SK-N-SH treated with all-trans-retinoic acid at 6 μM for 48 hours (cell line): ENCODE measurements at regions not wholly inside any gene's neighbourhood (a gene's known extent, or its start where the extent isn't known, plus 50 kb on each side); places are given as distances from the start of the nearest gene placed in this dataset.

ENCODE experiments used
- ARNTL ChIP-seq: fragments of 450-650 bp; formaldehyde crosslinking; IDR thresholded peaks from 2 replicates; pipeline ENCODE4 v1.5.0; 2020; ENCODE audit warnings: low read depth, mild to moderate bottlenecking, moderate library complexity, borderline replicate concordance
- BACH2 ChIP-seq: fragments of 250-450 bp; sonication (Bioruptor Pico); IDR thresholded peaks from 2 replicates; pipeline ENCODE4 v1.9.0; 2021; ENCODE audit warnings: mild to moderate bottlenecking, borderline replicate concordance
- CSDC2 ChIP-seq: fragments of 250-450 bp; sonication (Bioruptor Pico); IDR thresholded peaks from 2 replicates; pipeline ENCODE4 v1.5.0; 2020; ENCODE audit warnings: mild to moderate bottlenecking, moderate library complexity
- CSRNP3 ChIP-seq: fragments of 250-450 bp; sonication (Bioruptor Pico); IDR thresholded peaks from 2 replicates; pipeline ENCODE4 v1.5.1; 2021; ENCODE audit warnings: mild to moderate bottlenecking, moderate library complexity
- GLIS3 ChIP-seq: fragments of 250-450 bp; sonication (Bioruptor Pico); IDR thresholded peaks from 2 replicates; pipeline ENCODE4 v1.5.0; 2020; ENCODE audit warnings: mild to moderate bottlenecking, moderate library complexity
- PATZ1 ChIP-seq: fragments of 250-450 bp; sonication (Bioruptor Pico); IDR thresholded peaks from 2 replicates; pipeline ENCODE4 v1.8.0; 2020; ENCODE audit warnings: mild to moderate bottlenecking, moderate library complexity, borderline replicate concordance
- PPARA ChIP-seq: fragments of 250-450 bp; sonication (Bioruptor Pico); IDR thresholded peaks from 2 replicates; pipeline ENCODE4 v1.5.0; 2020; ENCODE audit warnings: mild to moderate bottlenecking, borderline replicate concordance
- RARB ChIP-seq: fragments of 250-450 bp; sonication (Bioruptor Pico); IDR thresholded peaks from 2 replicates; pipeline ENCODE4 v1.8.0; 2021; ENCODE audit warnings: mild to moderate bottlenecking, moderate library complexity
- TCF4 ChIP-seq: fragments of 250-450 bp; sonication (Bioruptor Pico); IDR thresholded peaks from 2 replicates; pipeline ENCODE4 v1.8.0; 2021; ENCODE audit warnings: mild to moderate bottlenecking, moderate library complexity, borderline replicate concordance
- ZC3H10 ChIP-seq: fragments of 250-450 bp; sonication (Bioruptor Pico); IDR thresholded peaks from 2 replicates; pipeline ENCODE4 v1.5.1; 2021; ENCODE audit warnings: mild to moderate bottlenecking, moderate library complexity
- ZFP30 ChIP-seq: fragments of 450-650 bp; formaldehyde crosslinking; IDR thresholded peaks from 2 replicates; pipeline ENCODE4 v1.5.0; 2022; ENCODE audit warnings: mild to moderate bottlenecking, moderate library complexity
- ZNF565 ChIP-seq: fragments of 450-650 bp; formaldehyde crosslinking; conservative IDR thresholded peaks from 2 replicates; pipeline ENCODE4 v1.5.0; 2020; ENCODE audit warnings: low read depth, mild to moderate bottlenecking, moderate library complexity
- ZNF70 ChIP-seq: fragments of 450-650 bp; formaldehyde crosslinking; IDR thresholded peaks from 2 replicates; pipeline ENCODE4 v1.5.0; 2020; ENCODE audit warnings: mild to moderate bottlenecking, moderate library complexity
- TF ChIP-seq, protein P1 (sequence below): fragments of 250-450 bp; sonication (Bioruptor Pico); IDR thresholded peaks from 2 replicates; pipeline ENCODE4 v1.8.0; 2021; ENCODE audit warnings: low read depth, mild to moderate bottlenecking, moderate library complexity, borderline replicate concordance

DNA sequence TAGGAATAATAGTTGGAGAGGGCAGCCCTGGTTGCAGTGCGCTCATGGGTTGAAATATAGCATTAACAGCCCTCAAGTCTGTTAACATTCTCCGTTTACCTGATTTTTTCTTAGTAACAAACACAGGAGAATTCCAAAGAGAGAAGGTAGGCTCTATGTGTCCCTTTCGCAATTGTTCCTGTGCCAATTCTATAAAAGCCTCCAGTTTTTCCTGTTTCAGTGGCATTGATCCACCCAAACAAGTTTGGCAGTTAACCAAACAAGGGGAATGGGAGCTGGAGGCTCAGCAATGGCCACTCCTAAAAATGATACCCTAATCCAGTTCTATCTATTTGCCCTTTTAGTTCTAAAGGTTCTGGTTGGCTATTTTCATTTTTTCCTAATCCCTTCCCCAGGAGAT lies 151.6 kb downstream of the ZNF486 start:
- no peak for TF ChIP-seq PATZ1 (CRISPR knock-in tag)
- TF ChIP-seq TCF4 (CRISPR knock-in tag), result no peak
- TF ChIP-seq ARNTL (CRISPR knock-in tag), result no peak
- TF ChIP-seq, protein P1, sequence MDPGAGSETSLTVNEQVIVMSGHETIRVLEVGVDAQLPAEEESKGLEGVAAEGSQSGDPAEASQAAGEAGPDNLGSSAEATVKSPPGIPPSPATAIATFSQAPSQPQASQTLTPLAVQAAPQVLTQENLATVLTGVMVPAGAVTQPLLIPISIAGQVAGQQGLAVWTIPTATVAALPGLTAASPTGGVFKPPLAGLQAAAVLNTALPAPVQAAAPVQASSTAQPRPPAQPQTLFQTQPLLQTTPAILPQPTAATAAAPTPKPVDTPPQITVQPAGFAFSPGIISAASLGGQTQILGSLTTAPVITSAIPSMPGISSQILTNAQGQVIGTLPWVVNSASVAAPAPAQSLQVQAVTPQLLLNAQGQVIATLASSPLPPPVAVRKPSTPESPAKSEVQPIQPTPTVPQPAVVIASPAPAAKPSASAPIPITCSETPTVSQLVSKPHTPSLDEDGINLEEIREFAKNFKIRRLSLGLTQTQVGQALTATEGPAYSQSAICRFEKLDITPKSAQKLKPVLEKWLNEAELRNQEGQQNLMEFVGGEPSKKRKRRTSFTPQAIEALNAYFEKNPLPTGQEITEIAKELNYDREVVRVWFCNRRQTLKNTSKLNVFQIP, result no peak
- no peak for TF ChIP-seq ZC3H10 (CRISPR knock-in tag)
- TF ChIP-seq RARB (CRISPR knock-in tag), result no peak
- no peak for TF ChIP-seq ZNF70 (CRISPR knock-in tag)
- no peak for TF ChIP-seq ZFP30
- TF ChIP-seq PPARA (CRISPR knock-in tag), result no peak
- no peak for TF ChIP-seq CSDC2
- no peak for TF ChIP-seq CSRNP3 (CRISPR knock-in tag)
- no peak for TF ChIP-seq BACH2 (CRISPR knock-in tag)
- TF ChIP-seq GLIS3 (CRISPR knock-in tag), result no peak
- no peak for TF ChIP-seq ZNF565
